ENCODE measurements at regions not wholly inside any gene's neighbourhood (a gene's known extent, or its start where the extent isn't known, plus 50 kb on each side); places are given as distances from the start of the nearest gene placed in this dataset.

DNA sequence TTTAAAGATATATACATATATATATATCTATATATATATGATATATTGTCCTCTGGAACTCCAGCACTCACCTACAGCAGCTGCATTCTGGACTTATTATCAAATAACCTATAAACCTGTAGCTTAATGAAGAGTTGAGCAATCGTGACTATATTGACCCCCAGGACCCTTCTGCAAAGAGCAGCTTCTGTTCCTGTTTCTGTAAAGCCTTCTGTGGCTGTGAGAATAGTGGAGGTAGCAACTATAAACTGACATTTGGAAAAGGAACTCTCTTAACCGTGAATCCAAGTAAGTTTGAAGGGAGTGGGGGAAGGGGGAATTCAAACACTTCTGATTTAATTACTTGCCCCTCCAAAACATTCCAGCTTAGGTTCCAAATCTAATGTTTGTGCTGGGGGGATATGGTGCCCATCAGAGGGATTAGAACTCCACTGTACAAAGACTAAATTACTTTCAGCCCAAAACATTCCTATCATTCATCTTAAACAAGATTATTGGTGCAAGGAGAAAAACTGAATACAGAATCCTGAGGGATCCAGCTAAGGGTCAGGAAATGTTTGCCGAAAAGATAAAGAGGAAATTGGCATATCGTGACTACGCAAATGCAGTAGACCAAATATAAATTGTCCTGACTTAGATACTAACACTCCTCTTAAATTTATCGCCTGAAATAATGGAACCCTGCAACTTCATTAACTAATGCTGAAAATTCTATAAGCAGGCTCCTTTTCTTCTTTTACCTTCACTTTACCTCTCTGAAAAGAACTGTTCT is 106.1 kb downstream of the DAD1 start:
- no peak for DNase-seq (ENCODE audit: low spot score)
- TF ChIP-seq, protein P1, sequence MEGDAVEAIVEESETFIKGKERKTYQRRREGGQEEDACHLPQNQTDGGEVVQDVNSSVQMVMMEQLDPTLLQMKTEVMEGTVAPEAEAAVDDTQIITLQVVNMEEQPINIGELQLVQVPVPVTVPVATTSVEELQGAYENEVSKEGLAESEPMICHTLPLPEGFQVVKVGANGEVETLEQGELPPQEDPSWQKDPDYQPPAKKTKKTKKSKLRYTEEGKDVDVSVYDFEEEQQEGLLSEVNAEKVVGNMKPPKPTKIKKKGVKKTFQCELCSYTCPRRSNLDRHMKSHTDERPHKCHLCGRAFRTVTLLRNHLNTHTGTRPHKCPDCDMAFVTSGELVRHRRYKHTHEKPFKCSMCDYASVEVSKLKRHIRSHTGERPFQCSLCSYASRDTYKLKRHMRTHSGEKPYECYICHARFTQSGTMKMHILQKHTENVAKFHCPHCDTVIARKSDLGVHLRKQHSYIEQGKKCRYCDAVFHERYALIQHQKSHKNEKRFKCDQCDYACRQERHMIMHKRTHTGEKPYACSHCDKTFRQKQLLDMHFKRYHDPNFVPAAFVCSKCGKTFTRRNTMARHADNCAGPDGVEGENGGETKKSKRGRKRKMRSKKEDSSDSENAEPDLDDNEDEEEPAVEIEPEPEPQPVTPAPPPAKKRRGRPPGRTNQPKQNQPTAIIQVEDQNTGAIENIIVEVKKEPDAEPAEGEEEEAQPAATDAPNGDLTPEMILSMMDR (IDR thresholded peaks at IDR 0.05; ENCODE audit: extremely low read depth, missing control alignments) = no peak

DNA sequence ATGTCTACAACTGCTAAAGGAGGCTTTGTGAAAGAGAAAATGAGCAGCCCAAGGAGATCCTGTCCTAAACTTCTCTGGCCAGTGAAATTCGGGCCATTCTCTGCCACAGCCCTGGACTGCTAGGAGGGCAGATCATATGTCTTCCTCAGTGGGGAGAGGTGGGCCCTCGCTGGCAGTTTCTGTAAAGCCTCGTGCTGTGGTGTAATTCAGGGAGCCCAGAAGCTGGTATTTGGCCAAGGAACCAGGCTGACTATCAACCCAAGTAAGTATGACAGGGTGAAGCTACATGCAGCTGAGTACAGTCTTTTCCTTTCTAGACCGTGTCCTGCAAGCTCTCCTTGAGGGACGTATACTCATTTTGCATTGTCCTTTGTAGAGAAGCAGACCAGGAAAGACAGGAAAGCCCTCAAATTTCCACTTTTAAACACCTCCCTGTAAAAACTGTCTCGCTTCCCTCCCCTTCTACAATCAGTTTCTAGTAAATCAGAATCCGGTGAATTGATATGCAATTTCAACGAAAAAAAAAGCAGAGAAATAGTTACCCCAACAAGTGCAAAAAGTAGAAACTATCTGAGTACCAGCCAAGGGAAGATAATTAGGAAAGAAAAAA is 106.8 kb downstream of the DAD1 start:
- no peak for DNase-seq (ENCODE audit: low spot score)
- TF ChIP-seq, protein P1 (IDR thresholded peaks at IDR 0.05; ENCODE audit: extremely low read depth, missing control alignments) = no peak

DNA sequence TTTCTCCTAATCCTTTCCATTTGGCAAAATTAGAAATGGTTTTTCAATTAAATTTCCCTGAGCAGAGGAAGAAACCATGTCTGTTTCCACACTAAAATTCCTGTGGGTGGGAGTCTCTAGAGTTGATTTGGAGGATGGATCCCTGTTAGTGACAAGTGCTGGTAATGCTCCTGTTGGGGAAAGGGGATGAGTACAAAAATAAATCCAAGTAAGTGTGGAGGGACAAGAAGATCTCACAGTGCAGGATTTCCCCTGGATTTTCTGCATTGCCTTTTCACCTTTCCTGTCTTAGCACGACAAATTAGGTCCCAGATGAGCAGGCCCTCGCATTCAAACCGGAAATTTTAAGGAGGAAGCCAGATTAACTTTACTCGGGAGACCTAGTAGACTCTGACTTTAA is 107.5 kb downstream of the DAD1 start:
- TF ChIP-seq, protein P1 (IDR thresholded peaks at IDR 0.05; ENCODE audit: extremely low read depth, missing control alignments) = no peak
- DNase-seq (ENCODE audit: low spot score) = no peak

DNA sequence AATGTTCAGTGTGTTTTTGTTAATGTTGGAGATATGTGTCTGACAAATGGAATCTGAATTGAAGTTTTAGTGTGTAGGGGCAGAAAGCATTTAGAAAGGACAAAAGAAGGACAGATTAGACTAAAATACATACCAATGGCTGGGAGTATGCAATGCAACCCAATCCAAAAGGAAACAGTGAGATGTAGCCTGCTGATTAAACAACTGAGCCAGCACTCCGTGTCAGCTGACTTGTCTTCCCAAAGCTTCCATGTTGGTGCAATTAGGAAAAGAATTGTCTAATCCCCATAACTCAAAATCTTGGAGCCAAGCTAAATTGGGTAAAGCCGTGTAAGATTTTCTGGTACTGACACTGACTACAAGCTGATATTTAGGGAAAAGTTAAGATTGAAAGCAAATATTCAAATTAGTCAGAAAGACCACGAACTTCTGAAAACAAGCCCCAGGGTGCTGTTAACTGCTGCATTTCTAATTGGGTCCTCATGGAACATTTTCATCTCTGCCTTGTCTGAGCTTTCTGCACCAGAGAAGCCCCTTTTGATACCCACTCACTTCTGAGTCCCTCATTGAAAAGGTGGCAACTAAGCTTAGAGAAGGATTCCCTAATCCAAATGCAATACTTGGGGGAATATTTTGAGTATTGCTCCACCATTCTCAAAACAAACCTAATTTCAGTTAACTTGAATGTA is 109.1 kb downstream of the DAD1 start:
- no peak for DNase-seq (ENCODE audit: low spot score)
- TF ChIP-seq, protein P1 (IDR thresholded peaks at IDR 0.05; ENCODE audit: extremely low read depth, missing control alignments) = no peak

DNA sequence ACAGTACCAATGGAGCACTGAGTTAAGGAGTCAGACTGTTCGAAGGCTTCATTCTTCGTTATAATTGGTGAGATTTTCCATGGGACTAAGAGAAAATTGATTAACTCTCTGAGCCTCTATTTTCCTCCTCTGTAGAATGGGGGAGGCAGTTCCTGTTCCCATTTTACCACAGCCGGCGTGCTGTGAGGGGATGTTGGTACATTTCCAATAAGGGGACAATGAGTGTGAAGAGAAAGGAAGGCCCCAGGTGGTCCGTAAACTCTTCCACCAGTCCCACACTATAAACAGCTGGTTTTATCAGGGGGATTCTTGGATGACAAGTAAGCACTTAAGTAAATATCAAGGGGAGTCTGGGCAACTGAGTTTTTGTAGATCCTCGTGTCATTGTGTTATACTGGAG is 109.9 kb downstream of the DAD1 start:
- no peak for DNase-seq (ENCODE audit: low spot score)
- TF ChIP-seq, protein P1 (IDR thresholded peaks at IDR 0.05; ENCODE audit: extremely low read depth, missing control alignments) = no peak

DNA sequence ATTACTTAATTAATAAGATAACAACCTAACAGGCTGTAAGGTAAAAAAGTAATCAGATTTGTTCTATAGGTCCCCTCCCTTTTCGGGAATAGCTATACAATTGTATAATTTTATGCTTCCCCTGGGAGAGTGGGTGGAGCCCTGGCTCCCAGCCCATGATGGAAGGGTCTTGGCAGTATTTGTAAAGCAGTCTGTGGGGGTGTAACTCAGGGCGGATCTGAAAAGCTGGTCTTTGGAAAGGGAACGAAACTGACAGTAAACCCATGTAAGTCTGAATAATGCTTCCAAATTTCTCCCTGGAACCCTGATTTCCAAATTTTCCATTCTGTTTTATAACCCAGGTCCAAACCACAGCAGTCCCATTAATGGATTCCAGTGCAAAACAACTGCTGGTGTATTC is 110.4 kb downstream of the DAD1 start:
- DNase-seq (ENCODE audit: low spot score) = no peak
- TF ChIP-seq, protein P1 (IDR thresholded peaks at IDR 0.05; ENCODE audit: extremely low read depth, missing control alignments) = no peak

DNA sequence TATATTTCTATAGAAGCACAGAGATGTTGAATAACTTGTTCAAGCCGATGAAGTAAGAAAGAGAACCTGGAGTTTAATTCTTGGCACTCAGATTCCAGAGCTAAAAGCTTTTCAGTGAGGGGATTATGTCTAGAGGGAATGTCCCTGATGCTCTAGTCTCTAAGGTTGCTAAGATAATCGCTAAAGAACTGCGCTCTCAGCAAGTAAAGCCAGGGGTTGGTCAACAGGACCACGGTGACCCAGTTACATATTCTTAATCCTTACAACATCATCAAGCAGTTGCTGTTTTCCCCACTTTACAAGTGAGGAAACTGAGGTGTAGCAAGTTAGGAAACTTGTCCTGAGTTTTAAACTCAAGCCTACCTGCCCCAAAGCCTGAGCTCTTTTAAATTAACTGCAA is 110.8 kb downstream of the DAD1 start:
- DNase-seq (ENCODE audit: low spot score) = no peak
- TF ChIP-seq, protein P1 (IDR thresholded peaks at IDR 0.05; ENCODE audit: extremely low read depth, missing control alignments) = no peak
